GM19395 (cell line): ENCODE measurements at regions not wholly inside any gene's neighbourhood (a gene's known extent, or its start where the extent isn't known, plus 50 kb on each side); places are given as distances from the start of the nearest gene placed in this dataset.
A peak's percentile ranks its signal among the peaks of the same experiment; 100 is the strongest.

Experiments
- ATAC-seq: cut with Tn5 transposase; IDR thresholded peaks from one replicate; pipeline ENCODE4 v1.9.1; 2021; ENCODE audit warnings: mild to moderate bottlenecking, moderate library complexity; ENCODE audit not compliant: unreplicated experiment

GRCh38 chr4:123455360-123455759 is 58.8 kb downstream of the SPRY1 start:
- ATAC-seq = no peak

- ATAC-seq = no peak
These were observed 65.4 kb downstream of the SPRY1 start for GRCh38 chr4:123462007-123462406.

GRCh38 chr4:123463869-123464268 is 67.3 kb downstream of the SPRY1 start:
- no peak for ATAC-seq

GRCh38 chr4:123465416-123465815 is 68.8 kb downstream of the SPRY1 start:
- no peak for ATAC-seq

- no peak for ATAC-seq
These were observed 69.6 kb downstream of the SPRY1 start for GRCh38 chr4:123466080-123466785.

- no peak for ATAC-seq
These were observed 72.0 kb downstream of the SPRY1 start for GRCh38 chr4:123468479-123469031.

- ATAC-seq = no peak
These were observed 72.7 kb downstream of the SPRY1 start for GRCh38 chr4:123469245-123469644.

GRCh38 chr4:123469696-123470095 is 73.1 kb downstream of the SPRY1 start:
- no peak for ATAC-seq

- ATAC-seq = no peak
These were observed 74.0 kb downstream of the SPRY1 start for GRCh38 chr4:123470640-123471039.

GRCh38 chr4:123471655-123472369 is 75.2 kb downstream of the SPRY1 start:
- no peak for ATAC-seq

- no peak for ATAC-seq
These were observed 78.2 kb downstream of the SPRY1 start for GRCh38 chr4:123474817-123475216.

- no peak for ATAC-seq
These were observed 79.5 kb downstream of the SPRY1 start for GRCh38 chr4:123476089-123476488.

- ATAC-seq = peak; percentile 57
These were observed 81.2 kb downstream of the SPRY1 start for GRCh38 chr4:123477711-123478209.

- ATAC-seq = no peak
These were observed 82.3 kb downstream of the SPRY1 start for GRCh38 chr4:123478859-123479345.

- no peak for ATAC-seq
These were observed 83.3 kb downstream of the SPRY1 start for GRCh38 chr4:123479944-123480343.

GRCh38 chr4:123480706-123481418 is 84.3 kb downstream of the SPRY1 start:
- no peak for ATAC-seq

GRCh38 chr4:123481717-123482116 is 85.1 kb downstream of the SPRY1 start:
- no peak for ATAC-seq

- no peak for ATAC-seq
These were observed 87.8 kb downstream of the SPRY1 start for GRCh38 chr4:123484291-123484926.

GRCh38 chr4:123485601-123486000 is 89.0 kb downstream of the SPRY1 start:
- no peak for ATAC-seq

- peak; percentile 78 for ATAC-seq
These were observed 92.3 kb downstream of the SPRY1 start for GRCh38 chr4:123488916-123489315.

GRCh38 chr4:123495530-123495929 is 98.9 kb downstream of the SPRY1 start:
- ATAC-seq = no peak
